ENCODE measurements at regions not wholly inside any gene's neighbourhood (a gene's known extent, or its start where the extent isn't known, plus 50 kb on each side); places are given as distances from the start of the nearest gene placed in this dataset.

GRCh38 chr1:81310250-81310649, 490.5 kb upstream of the ADGRL2 start:
- Histone ChIP-seq H3K4me3 (ENCODE audit: insufficient read depth, low read length, poor library complexity, severe bottlenecking) (no peak overlapping the region), H4K20me1 (ENCODE audit: low read depth, low read length) (no peaks in the 10 kb centered on the region), H3K27me3 (ENCODE audit: low read length) (no peaks in the 10 kb centered on the region), H3K27ac (ENCODE audit: low read depth, low read length) (no peak overlapping the region), H3F3A (ENCODE audit: insufficient read depth) (no peaks in the 10 kb centered on the region), H3K9me2 (replicated peaks; ENCODE audit: insufficient read depth, low read length) (no peaks in the 10 kb centered on the region), H3K36me3 (ENCODE audit: low read length) (no peaks in the 10 kb centered on the region), H3K9me3 (ENCODE audit: insufficient read depth, low read length) (no peaks in the 10 kb centered on the region), H2AFZ (ENCODE audit: low read depth, low read length, severe bottlenecking) (no peak overlapping the region), H3K79me2 (ENCODE audit: insufficient read depth, low read length) (no peaks in the 10 kb centered on the region), H3K9ac (ENCODE audit: low read length) (no peak overlapping the region), H3K4me2 (ENCODE audit: low read depth, low read length, poor library complexity, severe bottlenecking) (no peak overlapping the region)
- TF ChIP-seq EZH2phosphoT487 (conservative IDR thresholded peaks at IDR 0.05; ENCODE audit: low read length) (no peak), CTCF (IDR thresholded peaks at IDR 0.05; ENCODE audit: insufficient read depth, low read length, poor library complexity, severe bottlenecking) (no peak)

GRCh38 chr1:81308191-81308590, 492.5 kb upstream of the ADGRL2 start:
- no peak overlapping the region for H3K9ac ChIP-seq (ENCODE audit: low read length)
- no peak for TF ChIP-seq EZH2phosphoT487 (conservative IDR thresholded peaks at IDR 0.05; ENCODE audit: low read length)
- TF ChIP-seq CTCF (IDR thresholded peaks at IDR 0.05; ENCODE audit: insufficient read depth, low read length, poor library complexity, severe bottlenecking), result no peak
- no peaks in the 10 kb centered on the region for H3K27me3 ChIP-seq (ENCODE audit: low read length)
- no peaks in the 10 kb centered on the region for H4K20me1 ChIP-seq (ENCODE audit: low read depth, low read length)
- no peaks in the 10 kb centered on the region for H3K36me3 ChIP-seq (ENCODE audit: low read length)
- H3K27ac ChIP-seq (ENCODE audit: low read depth, low read length), result no peak overlapping the region
- H3K4me2 ChIP-seq (ENCODE audit: low read depth, low read length, poor library complexity, severe bottlenecking), result no peak overlapping the region
- no peaks in the 10 kb centered on the region for H3F3A ChIP-seq (ENCODE audit: insufficient read depth)
- H3K9me2 ChIP-seq (replicated peaks; ENCODE audit: insufficient read depth, low read length), result no peaks in the 10 kb centered on the region
- no peaks in the 10 kb centered on the region for H3K79me2 ChIP-seq (ENCODE audit: insufficient read depth, low read length)
- H3K4me3 ChIP-seq (ENCODE audit: insufficient read depth, low read length, poor library complexity, severe bottlenecking), result no peak overlapping the region
- H2AFZ ChIP-seq (ENCODE audit: low read depth, low read length, severe bottlenecking), result no peak overlapping the region
- no peaks in the 10 kb centered on the region for H3K9me3 ChIP-seq (ENCODE audit: insufficient read depth, low read length)

GRCh38 chr1:81307786-81308185, 492.9 kb upstream of the ADGRL2 start:
- no peaks in the 10 kb centered on the region for H3K9me2 ChIP-seq (replicated peaks; ENCODE audit: insufficient read depth, low read length)
- no peak overlapping the region for H3K4me2 ChIP-seq (ENCODE audit: low read depth, low read length, poor library complexity, severe bottlenecking)
- no peaks in the 10 kb centered on the region for H3K36me3 ChIP-seq (ENCODE audit: low read length)
- no peaks in the 10 kb centered on the region for H3K79me2 ChIP-seq (ENCODE audit: insufficient read depth, low read length)
- no peaks in the 10 kb centered on the region for H3K27me3 ChIP-seq (ENCODE audit: low read length)
- no peak overlapping the region for H3K27ac ChIP-seq (ENCODE audit: low read depth, low read length)
- H2AFZ ChIP-seq (ENCODE audit: low read depth, low read length, severe bottlenecking), result no peak overlapping the region
- no peaks in the 10 kb centered on the region for H3F3A ChIP-seq (ENCODE audit: insufficient read depth)
- H3K9ac ChIP-seq (ENCODE audit: low read length), result no peak overlapping the region
- H3K9me3 ChIP-seq (ENCODE audit: insufficient read depth, low read length), result no peaks in the 10 kb centered on the region
- no peak overlapping the region for H3K4me3 ChIP-seq (ENCODE audit: insufficient read depth, low read length, poor library complexity, severe bottlenecking)
- TF ChIP-seq CTCF (IDR thresholded peaks at IDR 0.05; ENCODE audit: insufficient read depth, low read length, poor library complexity, severe bottlenecking), result no peak
- TF ChIP-seq EZH2phosphoT487 (conservative IDR thresholded peaks at IDR 0.05; ENCODE audit: low read length), result no peak
- H4K20me1 ChIP-seq (ENCODE audit: low read depth, low read length), result no peaks in the 10 kb centered on the region

Data from SU-DHL-6 (cell line).